ENCODE measurements at regions not wholly inside any gene's neighbourhood (a gene's known extent, or its start where the extent isn't known, plus 50 kb on each side); places are given as distances from the start of the nearest gene placed in this dataset.

DNA sequence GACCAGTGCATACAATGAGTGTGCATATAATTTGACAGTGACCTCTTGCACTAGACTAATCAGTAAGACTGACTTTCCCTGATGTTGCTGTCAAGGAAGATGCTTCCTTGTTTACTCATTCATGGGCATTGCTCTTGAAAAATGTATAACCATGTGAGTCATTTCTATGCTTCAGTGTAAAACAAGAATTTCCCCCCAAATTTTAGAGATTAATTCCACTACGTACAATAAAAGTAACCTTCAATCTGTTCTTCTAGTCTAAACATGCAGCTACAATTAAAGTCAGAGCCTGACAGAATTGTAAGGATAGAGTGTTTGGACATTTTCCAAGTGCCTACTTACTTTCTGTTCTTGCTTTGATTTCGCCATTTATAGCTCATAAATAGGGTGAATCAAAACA is 935.7 kb downstream of the RAPGEF2 start:
- TF ChIP-seq, protein P1, sequence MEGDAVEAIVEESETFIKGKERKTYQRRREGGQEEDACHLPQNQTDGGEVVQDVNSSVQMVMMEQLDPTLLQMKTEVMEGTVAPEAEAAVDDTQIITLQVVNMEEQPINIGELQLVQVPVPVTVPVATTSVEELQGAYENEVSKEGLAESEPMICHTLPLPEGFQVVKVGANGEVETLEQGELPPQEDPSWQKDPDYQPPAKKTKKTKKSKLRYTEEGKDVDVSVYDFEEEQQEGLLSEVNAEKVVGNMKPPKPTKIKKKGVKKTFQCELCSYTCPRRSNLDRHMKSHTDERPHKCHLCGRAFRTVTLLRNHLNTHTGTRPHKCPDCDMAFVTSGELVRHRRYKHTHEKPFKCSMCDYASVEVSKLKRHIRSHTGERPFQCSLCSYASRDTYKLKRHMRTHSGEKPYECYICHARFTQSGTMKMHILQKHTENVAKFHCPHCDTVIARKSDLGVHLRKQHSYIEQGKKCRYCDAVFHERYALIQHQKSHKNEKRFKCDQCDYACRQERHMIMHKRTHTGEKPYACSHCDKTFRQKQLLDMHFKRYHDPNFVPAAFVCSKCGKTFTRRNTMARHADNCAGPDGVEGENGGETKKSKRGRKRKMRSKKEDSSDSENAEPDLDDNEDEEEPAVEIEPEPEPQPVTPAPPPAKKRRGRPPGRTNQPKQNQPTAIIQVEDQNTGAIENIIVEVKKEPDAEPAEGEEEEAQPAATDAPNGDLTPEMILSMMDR (IDR thresholded peaks at IDR 0.05; ENCODE audit: extremely low read depth, low read depth, low read length) = no peak
- DNase-seq (ENCODE audit: insufficient read length, low spot score, missing footprints) = no peak
- Histone ChIP-seq H3K79me2 (ENCODE audit: insufficient read depth, low read length) (no peaks in the 10 kb centered on the region), H2AFZ (ENCODE audit: low read length) (no peak overlapping the region), H3K9me3 (ENCODE audit: low read depth, low read length) (no peaks in the 10 kb centered on the region), H3K4me2 (ENCODE audit: insufficient read depth, low read length) (no peak overlapping the region), H4K20me1 (ENCODE audit: insufficient read depth, low read length) (no peaks in the 10 kb centered on the region), H3K27ac (ENCODE audit: low read depth, low read length) (no peak overlapping the region), H3K4me1 (ENCODE audit: insufficient read depth, low read length) (no peaks in the 10 kb centered on the region), H3K36me3 (ENCODE audit: insufficient read depth, low read length) (no peaks in the 10 kb centered on the region), H3K4me3 (ENCODE audit: insufficient read depth, low read length) (no peak overlapping the region), H3K27me3 (ENCODE audit: insufficient read depth, low read length) (no peaks in the 10 kb centered on the region)

DNA sequence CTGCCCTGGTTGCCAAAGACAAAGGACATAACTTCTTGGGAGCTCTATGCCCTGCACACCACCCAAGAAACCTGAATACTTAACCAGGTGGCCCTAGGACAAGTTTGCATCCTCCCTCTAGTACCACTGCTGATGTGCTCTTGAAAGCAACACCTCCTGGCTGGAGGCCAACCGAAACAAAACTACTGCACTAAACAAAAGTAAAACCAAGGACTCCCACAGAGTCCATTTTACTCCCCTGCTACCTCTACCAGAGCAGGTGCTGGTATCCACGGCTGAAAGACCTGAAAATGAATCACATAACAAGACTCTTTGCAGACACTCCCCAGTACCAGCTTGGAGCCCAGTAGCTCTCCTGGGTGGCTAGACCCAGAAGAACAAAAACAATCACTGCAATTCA is 941.8 kb downstream of the RAPGEF2 start:
- Histone ChIP-seq H3K27me3 (ENCODE audit: insufficient read depth, low read length) (no peaks in the 10 kb centered on the region), H3K4me1 (ENCODE audit: insufficient read depth, low read length) (no peaks in the 10 kb centered on the region), H3K79me2 (ENCODE audit: insufficient read depth, low read length) (no peaks in the 10 kb centered on the region), H4K20me1 (ENCODE audit: insufficient read depth, low read length) (no peaks in the 10 kb centered on the region), H3K4me3 (ENCODE audit: insufficient read depth, low read length) (no peak overlapping the region), H3K9me3 (ENCODE audit: low read depth, low read length) (no peaks in the 10 kb centered on the region), H3K36me3 (ENCODE audit: insufficient read depth, low read length) (no peaks in the 10 kb centered on the region), H2AFZ (ENCODE audit: low read length) (no peak overlapping the region), H3K4me2 (ENCODE audit: insufficient read depth, low read length) (no peak overlapping the region), H3K27ac (ENCODE audit: low read depth, low read length) (no peak overlapping the region)
- DNase-seq (ENCODE audit: insufficient read length, low spot score, missing footprints) = no peak
- TF ChIP-seq, protein P1 (IDR thresholded peaks at IDR 0.05; ENCODE audit: extremely low read depth, low read depth, low read length) = no peak

DNA sequence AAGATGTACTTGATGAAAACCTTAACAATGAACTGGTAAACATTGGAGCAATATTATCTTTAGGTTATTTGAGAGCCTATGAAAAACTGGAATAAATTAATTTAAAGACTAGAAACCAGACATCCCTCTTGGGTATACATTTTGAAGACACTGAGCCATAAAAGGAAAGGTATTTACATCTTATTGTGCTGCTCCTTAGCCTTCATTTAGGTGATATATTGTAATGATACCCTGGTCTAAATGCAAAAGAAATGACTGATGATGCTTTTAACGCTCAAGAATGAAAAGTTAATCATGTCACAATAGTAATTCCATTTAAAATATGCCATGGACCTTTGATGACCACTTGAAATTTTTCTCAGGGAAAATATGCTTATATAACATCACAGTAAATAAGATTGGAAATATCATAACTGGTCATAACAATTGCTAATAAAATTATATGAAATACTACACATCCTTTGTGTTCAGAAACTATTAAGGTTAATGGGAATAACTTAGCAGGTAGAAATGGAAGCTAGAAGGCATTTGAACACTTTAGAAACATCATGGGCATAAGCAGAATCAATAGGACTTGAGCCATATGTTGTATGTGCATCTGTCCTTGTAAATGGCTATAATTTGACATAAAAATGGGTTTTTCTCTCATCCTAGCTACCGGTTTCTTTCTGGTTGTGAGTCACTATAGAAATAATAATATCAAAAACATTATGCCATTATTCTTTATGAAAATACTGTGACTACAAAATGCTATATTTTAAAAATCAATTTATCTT is 979.7 kb downstream of the RAPGEF2 start:
- H3K4me2 ChIP-seq (ENCODE audit: insufficient read depth, low read length) = no peak overlapping the region
- no peaks in the 10 kb centered on the region for H3K27me3 ChIP-seq (ENCODE audit: insufficient read depth, low read length)
- no peak overlapping the region for H3K27ac ChIP-seq (ENCODE audit: low read depth, low read length)
- H3K79me2 ChIP-seq (ENCODE audit: insufficient read depth, low read length) = no peaks in the 10 kb centered on the region
- no peaks in the 10 kb centered on the region for H4K20me1 ChIP-seq (ENCODE audit: insufficient read depth, low read length)
- no peak overlapping the region for H3K4me3 ChIP-seq (ENCODE audit: insufficient read depth, low read length)
- TF ChIP-seq, protein P1 (IDR thresholded peaks at IDR 0.05; ENCODE audit: extremely low read depth, low read depth, low read length) = no peak
- no peaks in the 10 kb centered on the region for H3K4me1 ChIP-seq (ENCODE audit: insufficient read depth, low read length)
- H3K36me3 ChIP-seq (ENCODE audit: insufficient read depth, low read length) = no peaks in the 10 kb centered on the region
- no peaks in the 10 kb centered on the region for H3K9me3 ChIP-seq (ENCODE audit: low read depth, low read length)
- no peak overlapping the region for H2AFZ ChIP-seq (ENCODE audit: low read length)
- no peak for DNase-seq (ENCODE audit: insufficient read length, low spot score, missing footprints)

DNA sequence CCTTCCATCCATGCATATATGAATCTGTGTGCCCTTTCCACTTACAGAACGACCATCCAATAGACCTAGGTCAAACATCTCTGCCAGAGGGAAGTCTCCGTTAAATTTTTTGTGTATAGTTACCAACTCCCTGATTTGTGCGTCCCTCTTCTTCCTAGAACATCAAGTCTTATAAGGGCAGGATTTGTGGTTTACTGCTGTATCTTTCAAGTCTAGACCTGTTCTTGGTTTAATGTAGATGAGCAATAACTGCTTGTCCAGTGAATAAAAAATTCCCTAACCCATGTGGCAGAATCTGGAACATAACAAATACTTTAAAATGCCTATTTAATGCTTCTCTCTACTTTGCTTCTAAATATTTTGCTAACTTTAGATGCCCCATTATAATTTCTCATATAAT is 988.8 kb downstream of the RAPGEF2 start:
- Histone ChIP-seq H2AFZ (ENCODE audit: low read length) (no peak overlapping the region), H4K20me1 (ENCODE audit: insufficient read depth, low read length) (no peaks in the 10 kb centered on the region), H3K27ac (ENCODE audit: low read depth, low read length) (no peak overlapping the region), H3K9me3 (ENCODE audit: low read depth, low read length) (no peaks in the 10 kb centered on the region), H3K4me1 (ENCODE audit: insufficient read depth, low read length) (no peaks in the 10 kb centered on the region), H3K36me3 (ENCODE audit: insufficient read depth, low read length) (no peaks in the 10 kb centered on the region), H3K4me2 (ENCODE audit: insufficient read depth, low read length) (no peak overlapping the region), H3K27me3 (ENCODE audit: insufficient read depth, low read length) (no peaks in the 10 kb centered on the region), H3K4me3 (ENCODE audit: insufficient read depth, low read length) (no peak overlapping the region), H3K79me2 (ENCODE audit: insufficient read depth, low read length) (no peaks in the 10 kb centered on the region)
- TF ChIP-seq, protein P1 (IDR thresholded peaks at IDR 0.05; ENCODE audit: extremely low read depth, low read depth, low read length) = no peak
- DNase-seq (ENCODE audit: insufficient read length, low spot score, missing footprints) = no peak
